HepG2 (cell line): ENCODE measurements at regions not wholly inside any gene's neighbourhood (a gene's known extent, or its start where the extent isn't known, plus 50 kb on each side); places are given as distances from the start of the nearest gene placed in this dataset.

Experiments
- ATAC-seq: fragments of 200-7000 bp; cut with Tn5 transposase; 3 replicates; pipeline ENCODE4 v1.9.1; 2020; ENCODE audit warnings: mild to moderate bottlenecking, moderate library complexity
- BruUV-seq: library from RNA; stranded (reverse); fragments of 400-500 nt; replicated peaks from 2 replicates; lab custom pipeline; 2021; lab: Mats Ljungman, UMichigan
- CTCF ChIA-PET: fragments of 300-600 bp; formaldehyde crosslinking; extraction: SDS; loops from one replicate; lab custom pipeline; 2021; ENCODE audit warnings: low total read pairs, inconsistent platforms, low intra/inter-chr PET ratio; lab: Yijun Ruan, JAX
- POLR2A ChIA-PET: fragments of 350-600 bp; sonication (Branson Sonifier 250); formaldehyde crosslinking; loops from one replicate; lab custom pipeline; 2020; ENCODE audit warnings: antibody characterized with exemption, inconsistent platforms; lab: Yijun Ruan, JAX
- DNase-seq: peaks from one replicate; pipeline ENCODE4 v3.0.0-alpha.2; 2015; ENCODE audit warnings: low spot score
- FAIRE-seq: peaks from 3 replicates; lab custom pipeline; 2011; peaks lifted over from hg19 to GRCh38; lab: Jason Lieb, UNC
- H2AFZ ChIP-seq: one replicate; pipeline ENCODE4 v1.6.1; 2011; ENCODE audit warnings: low read length, inconsistent platforms
- H3K27ac ChIP-seq: fragments of 300-600 bp; 3 replicates; pipeline ENCODE4 v1.8.0; 2011; ENCODE audit warnings: mixed run types, mild to moderate bottlenecking, mixed read lengths, low read length, inconsistent platforms; ENCODE audit not compliant: insufficient read depth; ENCODE audit errors: extremely low read length
- H3K27me3 ChIP-seq, 2 experiments: fragments of 200-600 bp in 1 of 2; 2 replicates in 1 of 2; 3 replicates in 1 of 2; pipeline versions ENCODE4 v1.6.0 to v1.8.0; 2011; ENCODE audit warnings: low read length in 2 of 2, mild to moderate bottlenecking in 2 of 2, moderate library complexity in 2 of 2, inconsistent platforms in 1 of 2; ENCODE audit not compliant: insufficient read depth in 2 of 2, control insufficient read depth in 1 of 2
- H3K36me3 ChIP-seq, 2 experiments: fragments of 200-600 bp in 1 of 2; replicated peaks in 1 of 2; 2 replicates in 1 of 2; 3 replicates in 1 of 2; pipeline versions ENCODE4 v1.5.1 to v1.8.0; 2011; ENCODE audit warnings: low read length in 2 of 2, inconsistent platforms in 1 of 2; ENCODE audit not compliant: insufficient read depth in 2 of 2, control insufficient read depth in 1 of 2
- H3K4me1 ChIP-seq: 2 replicates; pipeline ENCODE4 v1.5.1; 2012; ENCODE audit warnings: low read length, inconsistent platforms; ENCODE audit not compliant: insufficient read depth
- H3K4me2 ChIP-seq: 2 replicates; pipeline ENCODE4 v1.6.0; 2011; ENCODE audit warnings: low read depth, low read length, inconsistent platforms
- H3K4me3 ChIP-seq, 3 experiments: fragments of 200-600 bp in 1 of 3; sonication (generic), shearing (Covaris generic) in 1 of 3; replicated peaks in 1 of 3; 2 replicates each; pipeline ENCODE4 v1.5.1; 2011 to 2016; ENCODE audit warnings: low read length in 3 of 3, inconsistent platforms in 2 of 3, low read depth in 2 of 3, mild to moderate bottlenecking in 2 of 3, control low read depth in 1 of 3, mixed read lengths in 1 of 3; ENCODE audit not compliant: insufficient read depth in 1 of 3
- H3K79me2 ChIP-seq: one replicate; pipeline ENCODE4 v1.6.1; 2011; ENCODE audit warnings: low read length, inconsistent platforms; ENCODE audit not compliant: insufficient read depth
- H3K9ac ChIP-seq: 2 replicates; pipeline ENCODE4 v1.6.0; 2011; ENCODE audit warnings: mild to moderate bottlenecking, low read depth, low read length, inconsistent platforms; ENCODE audit not compliant: insufficient read depth
- H3K9me3 ChIP-seq: 2 replicates; pipeline ENCODE4 v1.5.1; 2012; ENCODE audit warnings: mild to moderate bottlenecking, low read length
- H4K20me1 ChIP-seq: 2 replicates; pipeline ENCODE4 v1.6.0; 2011; ENCODE audit warnings: inconsistent platforms, mild to moderate bottlenecking, low read length, moderate library complexity; ENCODE audit not compliant: insufficient read depth
- FOXA1 ChIP-seq, 2 experiments: fragments of 450-650 bp in 1 of 2; sonication (generic) in 1 of 2; formaldehyde crosslinking in 1 of 2; IDR thresholded peaks; 2 replicates each; pipeline versions ENCODE4 v1.4.0 to v1.6.1; 2016 to 2020; ENCODE audit warnings: missing genetic modification reagents in 1 of 2
- FOXK1 ChIP-seq: sonication (generic); formaldehyde crosslinking; IDR thresholded peaks from 2 replicates; pipeline ENCODE4 v1.4.0; 2020; ENCODE audit warnings: low read depth, missing genetic modification reagents, borderline replicate concordance
- FOXO1 ChIP-seq: sonication (generic); formaldehyde crosslinking; IDR thresholded peaks from 2 replicates; pipeline ENCODE4 v1.4.0; 2020; ENCODE audit warnings: missing genetic modification reagents
- GPN1 ChIP-seq: sonication (generic); formaldehyde crosslinking; IDR thresholded peaks from 2 replicates; pipeline ENCODE4 v1.5.1; 2020; ENCODE audit warnings: missing genetic modification reagents, borderline replicate concordance
- PHF8 ChIP-seq: sonication (generic); formaldehyde crosslinking; IDR thresholded peaks from 2 replicates; pipeline ENCODE4 v1.5.0; 2020; ENCODE audit warnings: missing genetic modification reagents
- RBM39 ChIP-seq: fragments of 200-400 bp; formaldehyde crosslinking; IDR thresholded peaks from one replicate; pipeline ENCODE4 v1.6.1; 2018; ENCODE audit warnings: antibody characterized with exemption, mild to moderate bottlenecking, low read depth, low read length; ENCODE audit not compliant: poor library complexity, severe bottlenecking
- SRY ChIP-seq: sonication (generic); formaldehyde crosslinking; IDR thresholded peaks from 2 replicates; pipeline ENCODE4 v1.8.0; 2022; ENCODE audit warnings: mild to moderate bottlenecking, missing genetic modification reagents
- ZMYM3 ChIP-seq: sonication (generic); formaldehyde crosslinking; IDR thresholded peaks from 2 replicates; pipeline ENCODE4 v1.5.1; 2020; ENCODE audit warnings: mild to moderate bottlenecking, missing genetic modification reagents
- ZMYM4 ChIP-seq: sonication (generic); formaldehyde crosslinking; IDR thresholded peaks from 2 replicates; pipeline ENCODE4 v1.8.1; 2023; ENCODE audit warnings: mild to moderate bottlenecking, missing genetic modification reagents
- ZNF337 ChIP-seq: sonication (generic); formaldehyde crosslinking; IDR thresholded peaks from 2 replicates; pipeline ENCODE4 v1.5.1; 2020; ENCODE audit warnings: missing genetic modification reagents, low read depth, mild to moderate bottlenecking, borderline replicate concordance
- ZNF503 ChIP-seq: sonication (generic); formaldehyde crosslinking; IDR thresholded peaks from 2 replicates; pipeline ENCODE4 v1.4.0; 2020; ENCODE audit warnings: missing genetic modification reagents
- WGBS: methylation state at CpG from one replicate; pipeline ENCODE4 v1.1.6; 2017; ENCODE audit warnings: low lambda C conversion rate; 5-methylcytosine and 5-hydroxymethylcytosine counted together
- in situ Hi-C: cut with HindIII; loops from 2 replicates; pipeline ENCODE4 v1.10.0; 2017; ENCODE audit warnings: low pct_unique_long_range_greater_than_20kb; ENCODE audit not compliant: extremely low pct_ligation_motif_present
- intact Hi-C: fragments of 100-400 bp; cut with micrococcal nuclease; formaldehyde crosslinking; loops from one replicate; pipeline ENCODE4 v1.10.0; 2022; ENCODE audit not compliant: unreplicated experiment
- TF ChIP-seq, protein P1 (sequence below): IDR thresholded peaks from 2 replicates; pipeline ENCODE4 v1.6.1; 2016; ENCODE audit warnings: low read depth, control low read depth

GRCh38 chr9:26612211-26612610 lies 280.4 kb downstream of the CAAP1 start (continued):
- no peak for TF ChIP-seq FOXK1 (CRISPR knock-in tag)

GRCh38 chr9:26606756-26607155 lies 285.8 kb downstream of the CAAP1 start:
- POLR2A ChIA-PET, result no interaction called here
- Histone ChIP-seq H3K36me3 (no peaks in the 10 kb centered on the region), H3K9ac (no peak overlapping the region), H3K9me3 (no peaks in the 10 kb centered on the region), H3K27me3 (no peaks in the 10 kb centered on the region), H3K79me2 (no peaks in the 10 kb centered on the region), H4K20me1 (no peaks in the 10 kb centered on the region), H2AFZ (no peak overlapping the region), H3K4me2 (no peak overlapping the region), H3K27ac (no peak overlapping the region), H3K4me3 (no peak overlapping the region), H3K4me1 (no peaks in the 10 kb centered on the region)
- no TSS peak for BruUV-seq
- no peak for FAIRE-seq
- DNase-seq, result no peak
- WGBS, result 0% methylated on average over 1 of the region's 1 CpG
- intact Hi-C loops (no loop called here), in situ Hi-C loops (loop anchor here (25.0 kb wide), 1 partner anchor 644 kb away; no protein-coding TSS in a partner anchor)
- ATAC-seq, result no peak
- CTCF ChIA-PET, result no interaction called here
- TF ChIP-seq PHF8 (CRISPR knock-in tag) (no peak), FOXA1 (IDR thresholded peaks at IDR 0.05) (no peak), FOXA1 (CRISPR knock-in tag; IDR thresholded peaks at IDR 0.05) (no peak), SRY (CRISPR knock-in tag) (no peak), ZMYM4 (CRISPR knock-in tag) (no peak), ZNF503 (no peak), RBM39 (no peak), ZNF337 (no peak), ZMYM3 (CRISPR knock-in tag) (no peak), FOXO1 (CRISPR knock-in tag) (no peak), GPN1 (no peak)
- TF ChIP-seq, protein P1, sequence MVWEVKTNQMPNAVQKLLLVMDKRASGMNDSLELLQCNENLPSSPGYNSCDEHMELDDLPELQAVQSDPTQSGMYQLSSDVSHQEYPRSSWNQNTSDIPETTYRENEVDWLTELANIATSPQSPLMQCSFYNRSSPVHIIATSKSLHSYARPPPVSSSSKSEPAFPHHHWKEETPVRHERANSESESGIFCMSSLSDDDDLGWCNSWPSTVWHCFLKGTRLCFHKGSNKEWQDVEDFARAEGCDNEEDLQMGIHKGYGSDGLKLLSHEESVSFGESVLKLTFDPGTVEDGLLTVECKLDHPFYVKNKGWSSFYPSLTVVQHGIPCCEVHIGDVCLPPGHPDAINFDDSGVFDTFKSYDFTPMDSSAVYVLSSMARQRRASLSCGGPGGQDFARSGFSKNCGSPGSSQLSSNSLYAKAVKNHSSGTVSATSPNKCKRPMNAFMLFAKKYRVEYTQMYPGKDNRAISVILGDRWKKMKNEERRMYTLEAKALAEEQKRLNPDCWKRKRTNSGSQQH, result no peak
- TF ChIP-seq, all 625 proteins: peak for 0
